ENCODE measurements at regions not wholly inside any gene's neighbourhood (a gene's known extent, or its start where the extent isn't known, plus 50 kb on each side); places are given as distances from the start of the nearest gene placed in this dataset.

DNA sequence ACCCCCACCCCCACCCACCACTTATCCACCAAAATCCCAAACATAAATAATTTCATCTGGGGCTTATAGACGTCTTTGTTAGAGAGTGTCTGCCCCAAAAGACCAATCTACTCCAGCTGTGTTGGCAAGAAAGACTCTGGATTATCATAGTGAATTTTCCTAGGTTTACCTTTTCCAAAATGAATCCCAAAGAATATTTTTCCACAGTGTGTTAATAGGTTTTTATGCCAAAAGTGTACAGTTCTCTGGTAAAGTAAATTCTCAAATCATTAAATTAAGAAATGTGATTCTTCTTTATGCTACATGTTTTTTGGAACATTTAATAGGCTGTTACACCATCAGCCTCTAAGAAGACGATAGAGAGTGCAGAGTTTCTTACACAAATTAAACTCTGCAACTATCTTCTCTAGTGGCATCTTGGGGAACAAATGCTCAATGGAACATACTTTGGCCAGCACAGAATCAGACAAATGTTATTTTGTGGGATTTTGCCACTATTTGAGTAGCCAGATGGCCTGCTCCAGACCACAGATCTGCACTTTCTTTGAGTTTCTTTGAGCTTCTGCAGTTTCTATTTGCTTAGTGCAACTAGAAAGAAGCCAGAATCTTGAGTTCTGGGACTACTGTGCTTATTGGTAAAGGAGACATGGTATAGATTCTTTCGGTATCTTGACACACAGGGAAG, 206.0 kb downstream of the KIT start:
- Histone ChIP-seq H3K27me3 (no peaks in the 10 kb centered on the region), H3K4me1 (no peaks in the 10 kb centered on the region), H3K36me3 (no peaks in the 10 kb centered on the region), H3K9me3 (no peaks in the 10 kb centered on the region), H3K9ac (ENCODE audit: low read depth in 2 of 2, low read length in 2 of 2) (no peak overlapping the region), H3K4me3 (no peak overlapping the region), H3K27ac (no peak overlapping the region)
- intact Hi-C loops (cut with DNase I): no loop called here
- no peak for DNase-seq
- TF ChIP-seq, protein P1, sequence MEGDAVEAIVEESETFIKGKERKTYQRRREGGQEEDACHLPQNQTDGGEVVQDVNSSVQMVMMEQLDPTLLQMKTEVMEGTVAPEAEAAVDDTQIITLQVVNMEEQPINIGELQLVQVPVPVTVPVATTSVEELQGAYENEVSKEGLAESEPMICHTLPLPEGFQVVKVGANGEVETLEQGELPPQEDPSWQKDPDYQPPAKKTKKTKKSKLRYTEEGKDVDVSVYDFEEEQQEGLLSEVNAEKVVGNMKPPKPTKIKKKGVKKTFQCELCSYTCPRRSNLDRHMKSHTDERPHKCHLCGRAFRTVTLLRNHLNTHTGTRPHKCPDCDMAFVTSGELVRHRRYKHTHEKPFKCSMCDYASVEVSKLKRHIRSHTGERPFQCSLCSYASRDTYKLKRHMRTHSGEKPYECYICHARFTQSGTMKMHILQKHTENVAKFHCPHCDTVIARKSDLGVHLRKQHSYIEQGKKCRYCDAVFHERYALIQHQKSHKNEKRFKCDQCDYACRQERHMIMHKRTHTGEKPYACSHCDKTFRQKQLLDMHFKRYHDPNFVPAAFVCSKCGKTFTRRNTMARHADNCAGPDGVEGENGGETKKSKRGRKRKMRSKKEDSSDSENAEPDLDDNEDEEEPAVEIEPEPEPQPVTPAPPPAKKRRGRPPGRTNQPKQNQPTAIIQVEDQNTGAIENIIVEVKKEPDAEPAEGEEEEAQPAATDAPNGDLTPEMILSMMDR (IDR thresholded peaks at IDR 0.05): no peak

DNA sequence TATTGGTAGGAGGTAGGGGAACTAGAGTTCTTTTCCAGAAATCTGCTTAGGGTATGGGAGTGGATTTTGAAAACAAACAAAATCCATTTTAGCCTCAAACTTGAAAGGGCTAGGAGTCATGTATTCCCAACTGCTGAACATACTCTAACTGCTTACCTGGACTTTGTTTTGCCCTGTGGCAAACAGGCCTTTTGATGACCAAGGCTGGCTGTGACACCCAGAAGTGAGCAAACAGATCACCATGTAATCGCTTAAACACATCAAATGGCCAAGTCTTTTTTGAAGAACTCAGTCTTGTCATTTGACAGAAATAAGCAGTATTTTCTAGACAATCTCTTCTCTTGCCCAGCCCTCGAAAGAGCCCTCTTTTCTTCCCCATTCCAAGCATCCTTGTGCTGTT, 203.4 kb downstream of the KIT start:
- Histone ChIP-seq H3K9me3 (no peaks in the 10 kb centered on the region), H3K27ac (no peak overlapping the region), H3K4me1 (no peaks in the 10 kb centered on the region), H3K4me3 (no peak overlapping the region), H3K27me3 (no peaks in the 10 kb centered on the region), H3K36me3 (no peaks in the 10 kb centered on the region), H3K9ac (ENCODE audit: low read depth in 2 of 2, low read length in 2 of 2) (no peak overlapping the region)
- intact Hi-C loops (cut with DNase I): no loop called here
- TF ChIP-seq, protein P1 (IDR thresholded peaks at IDR 0.05): no peak
- no peak for DNase-seq

DNA sequence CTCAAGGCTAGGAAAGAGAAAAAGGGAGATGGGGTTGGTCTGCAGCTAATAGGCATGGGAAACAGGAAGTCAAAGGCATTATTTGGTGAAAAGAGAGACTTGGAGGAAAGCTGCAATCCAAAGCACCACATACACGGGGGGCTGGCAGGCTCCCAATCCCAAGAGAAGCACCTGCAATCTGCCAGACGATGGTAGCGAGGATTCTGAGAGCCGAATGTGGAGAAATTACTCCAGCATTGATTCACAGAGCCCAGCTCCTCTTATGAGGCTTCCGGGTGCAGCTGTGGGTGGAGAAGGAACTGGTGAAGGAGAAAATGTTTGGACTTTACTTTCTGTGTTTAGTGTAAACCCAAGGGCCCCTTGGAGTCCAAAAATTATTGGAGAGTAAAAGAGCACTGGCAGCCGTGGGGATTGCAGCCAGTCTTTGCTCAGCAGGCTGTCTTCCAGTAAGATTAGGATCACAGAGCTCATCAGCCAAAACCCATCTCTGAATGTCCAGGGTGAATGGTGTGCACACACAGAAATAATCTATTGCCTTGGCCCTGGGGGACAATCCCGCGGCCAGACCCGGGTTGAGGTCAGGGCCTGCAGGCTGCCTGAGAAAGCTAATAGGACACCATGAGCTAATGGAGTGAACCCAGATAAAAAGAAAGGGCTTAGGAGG, 197.6 kb downstream of the KIT start:
- H3K27me3 ChIP-seq: no peaks in the 10 kb centered on the region
- H3K27ac ChIP-seq: no peak overlapping the region
- intact Hi-C loops (cut with DNase I): no loop called here
- no peaks in the 10 kb centered on the region for H3K9me3 ChIP-seq
- TF ChIP-seq, protein P1 (IDR thresholded peaks at IDR 0.05): no peak
- no peak overlapping the region for H3K9ac ChIP-seq (ENCODE audit: low read depth in 2 of 2, low read length in 2 of 2)
- no peaks in the 10 kb centered on the region for H3K36me3 ChIP-seq
- no peak overlapping the region for H3K4me3 ChIP-seq
- H3K4me1 ChIP-seq: no peaks in the 10 kb centered on the region
- DNase-seq: no peak

DNA sequence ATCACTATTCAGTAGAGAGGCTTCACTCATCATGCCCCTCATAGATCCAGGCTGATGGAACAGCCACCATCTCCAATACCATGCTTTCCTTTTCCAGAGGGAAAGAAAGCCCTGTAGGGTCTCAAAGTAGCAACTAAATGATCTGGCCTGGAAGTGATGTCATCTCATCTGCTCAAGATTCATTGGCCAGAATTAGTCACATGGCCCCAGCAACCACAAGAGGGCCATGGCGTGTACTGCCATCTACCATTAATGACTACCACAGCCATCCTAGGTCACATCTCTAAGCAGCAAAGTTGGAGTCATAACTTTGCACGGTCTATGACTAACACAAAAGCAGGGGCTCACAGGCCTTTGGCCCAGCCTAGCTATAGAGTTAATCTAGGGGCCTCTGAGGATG, 194.8 kb downstream of the KIT start:
- no peak for DNase-seq
- H3K27me3 ChIP-seq: no peaks in the 10 kb centered on the region
- H3K9me3 ChIP-seq: no peaks in the 10 kb centered on the region
- TF ChIP-seq, protein P1 (IDR thresholded peaks at IDR 0.05): no peak
- H3K27ac ChIP-seq: no peak overlapping the region
- H3K36me3 ChIP-seq: no peaks in the 10 kb centered on the region
- intact Hi-C loops (cut with DNase I): no loop called here
- H3K4me1 ChIP-seq: no peaks in the 10 kb centered on the region
- H3K4me3 ChIP-seq: no peak overlapping the region
- H3K9ac ChIP-seq (ENCODE audit: low read depth in 2 of 2, low read length in 2 of 2): no peak overlapping the region

DNA sequence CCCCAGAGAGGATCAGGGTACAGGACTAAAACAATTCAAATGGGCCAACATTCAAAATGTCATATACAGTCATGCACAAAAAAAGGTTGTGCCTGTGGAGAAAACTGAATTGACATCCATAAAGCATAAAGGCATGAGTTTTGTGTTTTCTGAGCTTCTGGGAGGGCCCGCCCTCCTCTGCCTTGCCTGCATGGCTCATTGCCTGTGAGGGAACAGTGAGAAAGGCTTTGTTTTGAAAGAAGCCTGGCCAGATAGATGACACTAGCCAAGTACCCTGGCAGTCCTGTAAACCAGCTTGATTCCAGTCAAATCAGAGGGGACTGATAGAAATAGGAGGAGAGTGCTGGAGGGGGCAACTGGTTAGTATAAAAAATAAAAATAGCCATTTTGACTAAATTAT, 194.3 kb downstream of the KIT start:
- no peaks in the 10 kb centered on the region for H3K9me3 ChIP-seq
- no peak for DNase-seq

More for the DNA sequence above, 194.3 kb downstream of the KIT start:
- Histone ChIP-seq H3K9ac (ENCODE audit: low read depth in 2 of 2, low read length in 2 of 2) (no peak overlapping the region), H3K27ac (no peak overlapping the region), H3K36me3 (no peaks in the 10 kb centered on the region), H3K4me3 (no peak overlapping the region), H3K4me1 (no peaks in the 10 kb centered on the region), H3K27me3 (no peaks in the 10 kb centered on the region)
- TF ChIP-seq, protein P1 (IDR thresholded peaks at IDR 0.05): no peak
- intact Hi-C loops (cut with DNase I): no loop called here
